ENCODE measurements at regions not wholly inside any gene's neighbourhood (a gene's known extent, or its start where the extent isn't known, plus 50 kb on each side); places are given as distances from the start of the nearest gene placed in this dataset.

DNA sequence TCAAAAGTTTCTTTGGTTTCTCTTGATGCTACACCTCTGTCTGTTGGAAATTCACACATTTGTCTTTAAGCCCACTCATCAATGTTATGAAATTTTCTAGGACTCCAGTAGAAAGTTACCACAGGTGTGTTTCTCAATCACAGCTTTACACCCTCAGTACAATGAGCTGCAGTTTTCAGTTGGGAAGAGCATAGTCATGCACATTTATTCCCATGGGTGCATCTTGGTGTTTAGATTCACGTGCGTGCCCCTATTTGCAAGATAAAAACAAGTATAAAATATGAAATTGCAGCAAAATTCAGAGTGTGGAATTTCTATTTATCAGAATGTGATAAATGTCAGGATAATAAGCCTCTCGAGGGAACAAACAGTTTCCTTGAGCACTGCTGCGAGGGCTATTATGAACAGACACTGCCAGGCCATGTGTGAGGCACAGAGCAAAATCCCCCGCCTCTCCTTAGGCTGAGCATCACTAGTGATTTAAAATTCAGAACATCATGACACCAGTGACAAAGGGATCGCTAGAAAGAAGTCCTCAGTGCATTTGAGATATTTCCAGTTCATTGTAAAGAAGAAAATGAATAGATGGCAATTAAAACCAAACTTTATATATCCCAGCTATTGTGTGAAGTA, 512.2 kb upstream of the TCF4 start:
- TF ChIP-seq POLR2A (IDR thresholded peaks at IDR 0.05; ENCODE audit: low read depth) = no peak
- TF ChIP-seq, protein P1, sequence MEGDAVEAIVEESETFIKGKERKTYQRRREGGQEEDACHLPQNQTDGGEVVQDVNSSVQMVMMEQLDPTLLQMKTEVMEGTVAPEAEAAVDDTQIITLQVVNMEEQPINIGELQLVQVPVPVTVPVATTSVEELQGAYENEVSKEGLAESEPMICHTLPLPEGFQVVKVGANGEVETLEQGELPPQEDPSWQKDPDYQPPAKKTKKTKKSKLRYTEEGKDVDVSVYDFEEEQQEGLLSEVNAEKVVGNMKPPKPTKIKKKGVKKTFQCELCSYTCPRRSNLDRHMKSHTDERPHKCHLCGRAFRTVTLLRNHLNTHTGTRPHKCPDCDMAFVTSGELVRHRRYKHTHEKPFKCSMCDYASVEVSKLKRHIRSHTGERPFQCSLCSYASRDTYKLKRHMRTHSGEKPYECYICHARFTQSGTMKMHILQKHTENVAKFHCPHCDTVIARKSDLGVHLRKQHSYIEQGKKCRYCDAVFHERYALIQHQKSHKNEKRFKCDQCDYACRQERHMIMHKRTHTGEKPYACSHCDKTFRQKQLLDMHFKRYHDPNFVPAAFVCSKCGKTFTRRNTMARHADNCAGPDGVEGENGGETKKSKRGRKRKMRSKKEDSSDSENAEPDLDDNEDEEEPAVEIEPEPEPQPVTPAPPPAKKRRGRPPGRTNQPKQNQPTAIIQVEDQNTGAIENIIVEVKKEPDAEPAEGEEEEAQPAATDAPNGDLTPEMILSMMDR (IDR thresholded peaks at IDR 0.05) = no peak
- TF ChIP-seq POLR2AphosphoS5 (IDR thresholded peaks at IDR 0.05) = no peak
